ENCODE measurements at regions not wholly inside any gene's neighbourhood (a gene's known extent, or its start where the extent isn't known, plus 50 kb on each side); places are given as distances from the start of the nearest gene placed in this dataset.

- in situ Hi-C loops (cut with HindIII; ENCODE audit: low pct_unique_long_range_greater_than_20kb, low sequenced_read_pairs) = no loop called here
- no peak for DNase-seq (ENCODE audit: low read depth in 1 of 2, low spot score in 1 of 2)
- no peak for TF ChIP-seq JUND (IDR thresholded peaks at IDR 0.05; ENCODE audit: low read depth)
These were observed 94.2 kb upstream of the RAB27B start for GRCh38 chr18:54734059-54734458.

- in situ Hi-C loops (cut with HindIII; ENCODE audit: low pct_unique_long_range_greater_than_20kb, low sequenced_read_pairs) = no loop called here
- no peak for TF ChIP-seq JUND (IDR thresholded peaks at IDR 0.05; ENCODE audit: low read depth)
- no peak for DNase-seq (ENCODE audit: low read depth in 1 of 2, low spot score in 1 of 2)
These were observed 91.3 kb upstream of the RAB27B start for GRCh38 chr18:54736981-54737380.

- no peak for DNase-seq (ENCODE audit: low read depth in 1 of 2, low spot score in 1 of 2)
- in situ Hi-C loops (cut with HindIII; ENCODE audit: low pct_unique_long_range_greater_than_20kb, low sequenced_read_pairs) = no loop called here
- no peak for TF ChIP-seq JUND (IDR thresholded peaks at IDR 0.05; ENCODE audit: low read depth)
These were observed 90.3 kb upstream of the RAB27B start for GRCh38 chr18:54737986-54738385.

GRCh38 chr18:54739476-54739875 is 88.8 kb upstream of the RAB27B start:
- in situ Hi-C loops (cut with HindIII; ENCODE audit: low pct_unique_long_range_greater_than_20kb, low sequenced_read_pairs) = no loop called here
- DNase-seq (ENCODE audit: low read depth in 1 of 2, low spot score in 1 of 2) = no peak
- TF ChIP-seq JUND (IDR thresholded peaks at IDR 0.05; ENCODE audit: low read depth) = no peak

- in situ Hi-C loops (cut with HindIII; ENCODE audit: low pct_unique_long_range_greater_than_20kb, low sequenced_read_pairs) = no loop called here
- DNase-seq (ENCODE audit: low read depth in 1 of 2, low spot score in 1 of 2) = no peak
- TF ChIP-seq JUND (IDR thresholded peaks at IDR 0.05; ENCODE audit: low read depth) = no peak
These were observed 88.0 kb upstream of the RAB27B start for GRCh38 chr18:54740136-54740846.

- no peak for DNase-seq (ENCODE audit: low read depth in 1 of 2, low spot score in 1 of 2)
- in situ Hi-C loops (cut with HindIII; ENCODE audit: low pct_unique_long_range_greater_than_20kb, low sequenced_read_pairs) = no loop called here
- TF ChIP-seq JUND (IDR thresholded peaks at IDR 0.05; ENCODE audit: low read depth) = no peak
These were observed 86.2 kb upstream of the RAB27B start for GRCh38 chr18:54742120-54742519.

- TF ChIP-seq JUND (IDR thresholded peaks at IDR 0.05; ENCODE audit: low read depth) = no peak
- DNase-seq (ENCODE audit: low read depth in 1 of 2, low spot score in 1 of 2) = no peak
- in situ Hi-C loops (cut with HindIII; ENCODE audit: low pct_unique_long_range_greater_than_20kb, low sequenced_read_pairs) = no loop called here
These were observed 85.3 kb upstream of the RAB27B start for GRCh38 chr18:54742659-54743604.

GRCh38 chr18:54743605-54743995 is 84.7 kb upstream of the RAB27B start:
- TF ChIP-seq JUND (IDR thresholded peaks at IDR 0.05; ENCODE audit: low read depth) = no peak

GRCh38 chr18:54749291-54749690 is 79.0 kb upstream of the RAB27B start:
- in situ Hi-C loops (cut with HindIII; ENCODE audit: low pct_unique_long_range_greater_than_20kb, low sequenced_read_pairs) = no loop called here
- DNase-seq (ENCODE audit: low read depth in 1 of 2, low spot score in 1 of 2) = no peak
- TF ChIP-seq JUND (IDR thresholded peaks at IDR 0.05; ENCODE audit: low read depth) = no peak

More at GRCh38 chr18:54743605-54743995, 84.7 kb upstream of the RAB27B start:
- no peak for DNase-seq (ENCODE audit: low read depth in 1 of 2, low spot score in 1 of 2)
- in situ Hi-C loops (cut with HindIII; ENCODE audit: low pct_unique_long_range_greater_than_20kb, low sequenced_read_pairs) = no loop called here

- no peak for TF ChIP-seq JUND (IDR thresholded peaks at IDR 0.05; ENCODE audit: low read depth)
- in situ Hi-C loops (cut with HindIII; ENCODE audit: low pct_unique_long_range_greater_than_20kb, low sequenced_read_pairs) = no loop called here
- DNase-seq (ENCODE audit: low read depth in 1 of 2, low spot score in 1 of 2) = no peak
These were observed 77.9 kb upstream of the RAB27B start for GRCh38 chr18:54750350-54750749.

GRCh38 chr18:54752185-54752584 is 76.1 kb upstream of the RAB27B start:
- in situ Hi-C loops (cut with HindIII; ENCODE audit: low pct_unique_long_range_greater_than_20kb, low sequenced_read_pairs) = no loop called here
- TF ChIP-seq JUND (IDR thresholded peaks at IDR 0.05; ENCODE audit: low read depth) = no peak
- DNase-seq (ENCODE audit: low read depth in 1 of 2, low spot score in 1 of 2) = no peak

GRCh38 chr18:54755456-54755855 is 72.8 kb upstream of the RAB27B start:
- DNase-seq (ENCODE audit: low read depth in 1 of 2, low spot score in 1 of 2) = no peak
- no peak for TF ChIP-seq JUND (IDR thresholded peaks at IDR 0.05; ENCODE audit: low read depth)
- in situ Hi-C loops (cut with HindIII; ENCODE audit: low pct_unique_long_range_greater_than_20kb, low sequenced_read_pairs) = no loop called here

- TF ChIP-seq JUND (IDR thresholded peaks at IDR 0.05; ENCODE audit: low read depth) = no peak
- no peak for DNase-seq (ENCODE audit: low read depth in 1 of 2, low spot score in 1 of 2)
- in situ Hi-C loops (cut with HindIII; ENCODE audit: low pct_unique_long_range_greater_than_20kb, low sequenced_read_pairs) = no loop called here
These were observed 65.9 kb upstream of the RAB27B start for GRCh38 chr18:54762386-54762785.
